ENCODE measurements at regions not wholly inside any gene's neighbourhood (a gene's known extent, or its start where the extent isn't known, plus 50 kb on each side); places are given as distances from the start of the nearest gene placed in this dataset.

- H3K9ac ChIP-seq (ENCODE audit: low read depth in 1 of 2, low read length in 2 of 2) = no peak overlapping the region
- TF ChIP-seq REST (IDR thresholded peaks at IDR 0.05) (no peak), RXRA (IDR thresholded peaks at IDR 0.05) (no peak), JUND (IDR thresholded peaks at IDR 0.05) (no peak), GABPA (IDR thresholded peaks at IDR 0.05 in 1 of 2, conservative IDR thresholded peaks at IDR 0.05 in 1 of 2) (no peak), SP1 (IDR thresholded peaks at IDR 0.05) (no peak), FOXA2 (IDR thresholded peaks at IDR 0.05) (no peak), MAX (IDR thresholded peaks at IDR 0.05) (no peak), CTCF (IDR thresholded peaks at IDR 0.05; ENCODE audit: low read depth, low read length, missing input control) (no peak), NR2F2 (IDR thresholded peaks at IDR 0.05) (no peak), HNF4G (IDR thresholded peaks at IDR 0.05) (no peak), ATF3 (IDR thresholded peaks at IDR 0.05) (no peak), YY1 (IDR thresholded peaks at IDR 0.05) (no peak), FOXA1 (IDR thresholded peaks at IDR 0.05) (no peak), RAD21 (IDR thresholded peaks at IDR 0.05) (no peak), HNF4A (conservative IDR thresholded peaks at IDR 0.05) (no peak), TAF1 (conservative IDR thresholded peaks at IDR 0.05) (no peak), ZBTB33 (IDR thresholded peaks at IDR 0.05) (no peak), EGR1 (IDR thresholded peaks at IDR 0.05; ENCODE audit: low read depth in 2 of 2) (no peak)
- DNase-seq (ENCODE audit: low spot score) = no peak
- no peaks in the 10 kb centered on the region for H3K36me3 ChIP-seq (ENCODE audit: control insufficient read depth in 4 of 4, insufficient read depth in 3 of 4, low read depth in 1 of 4, low read length in 3 of 4)
- no peaks in the 10 kb centered on the region for H3K4me1 ChIP-seq (ENCODE audit: control insufficient read depth in 4 of 4, insufficient read depth in 4 of 4, low read length in 3 of 4)
- H3K9me3 ChIP-seq (ENCODE audit: control insufficient read depth in 4 of 4, low read length in 3 of 4) = peaks cover 0 to 9% (median 5%) of the 10 kb centered on the region in 4 donors
- H3K27ac ChIP-seq (ENCODE audit: low read depth in 1 of 2, low read length in 2 of 2) = no peak overlapping the region
- no peaks in the 10 kb centered on the region for H3K27me3 ChIP-seq (ENCODE audit: control insufficient read depth in 4 of 4, insufficient read depth in 4 of 4, low read length in 3 of 4)
- no peak overlapping the region for H3K4me3 ChIP-seq (ENCODE audit: low read depth in 1 of 3, low read length in 3 of 3)
These were observed 419.5 kb upstream of the SORCS1 start for GRCh38 chr10:107583974-107584373.

Measured in liver (tissue), 7 donors.